PC-3 (cell line): ENCODE measurements at regions not wholly inside any gene's neighbourhood (a gene's known extent, or its start where the extent isn't known, plus 50 kb on each side); places are given as distances from the start of the nearest gene placed in this dataset.

Experiments
- ATAC-seq: fragments of 200-7000 bp; cut with Tn5 transposase; 2 replicates; pipeline ENCODE4 v1.9.1; 2020; ENCODE audit warnings: mild to moderate bottlenecking, moderate library complexity
- BruUV-seq: library from RNA; stranded (reverse); fragments of 400-500 nt; replicated peaks from 2 replicates; lab custom pipeline; 2021; lab: Mats Ljungman, UMichigan
- CTCF ChIA-PET: fragments of 300-600 bp; sonication (Branson Sonifier 250); formaldehyde crosslinking; loops from one replicate; lab custom pipeline; 2022; ENCODE audit warnings: antibody characterized with exemption; lab: Charles Lee
- POLR2A ChIA-PET: fragments of 300-600 bp; sonication (Branson Sonifier 250); formaldehyde crosslinking; loops from one replicate; lab custom pipeline; 2022; ENCODE audit warnings: antibody characterized with exemption; ENCODE audit not compliant: unreplicated experiment; lab: Charles Lee
- DNase-seq: peaks from one replicate; pipeline ENCODE4 v3.0.0-alpha.2; 2015
- H2AFZ ChIP-seq: fragments of 300-600 bp; sonication (generic); 2 replicates; pipeline ENCODE4 v1.6.0; 2016; ENCODE audit warnings: antibody characterized with exemption, low read length
- H3F3A ChIP-seq: fragments of 300-600 bp; sonication (generic); one replicate; pipeline ENCODE4 v1.6.0; 2017; ENCODE audit warnings: antibody characterized with exemption, low read length, control low read depth, mild to moderate bottlenecking; ENCODE audit not compliant: unreplicated experiment
- H3K27ac ChIP-seq: fragments of 300-600 bp; sonication (generic); 2 replicates; pipeline ENCODE4 v1.5.1; 2016; ENCODE audit warnings: mild to moderate bottlenecking, low read length
- H3K27me3 ChIP-seq: fragments of 300-600 bp; sonication (generic); 2 replicates; pipeline ENCODE4 v1.6.1; 2016; ENCODE audit warnings: low read length, mixed read lengths
- H3K36me3 ChIP-seq: fragments of 300-600 bp; sonication (generic); 2 replicates; pipeline ENCODE4 v1.6.1; 2016; ENCODE audit warnings: low read depth, mixed run types, low read length, mixed read lengths
- H3K4me1 ChIP-seq: fragments of 300-600 bp; sonication (generic); 2 replicates; pipeline ENCODE4 v1.5.1; 2016; ENCODE audit warnings: low read length; ENCODE audit not compliant: insufficient read depth
- H3K4me2 ChIP-seq: fragments of 300-600 bp; sonication (generic); 2 replicates; pipeline ENCODE4 v1.6.0; 2016; ENCODE audit warnings: low read length
- H3K4me3 ChIP-seq: fragments of 300-600 bp; sonication (generic); 2 replicates; pipeline ENCODE4 v1.5.1; 2016; ENCODE audit warnings: mild to moderate bottlenecking, low read length, mixed read lengths
- H3K79me2 ChIP-seq: fragments of 300-600 bp; sonication (generic); 2 replicates; pipeline ENCODE4 v1.6.1; 2017; ENCODE audit warnings: low read length, mixed read lengths
- H3K9ac ChIP-seq: fragments of 300-600 bp; sonication (generic); 2 replicates; pipeline ENCODE4 v1.6.0; 2016; ENCODE audit warnings: mild to moderate bottlenecking, low read length
- H3K9me2 ChIP-seq: fragments of 300-600 bp; sonication (generic); replicated peaks from 2 replicates; pipeline ENCODE4 v1.6.1; 2016; ENCODE audit warnings: mixed run types, low read length, mixed read lengths
- H3K9me3 ChIP-seq: fragments of 300-600 bp; sonication (generic); 2 replicates; pipeline ENCODE4 v1.6.1; 2016; ENCODE audit warnings: low read length, mixed read lengths
- H4K20me1 ChIP-seq: fragments of 300-600 bp; sonication (generic); 2 replicates; pipeline ENCODE4 v1.6.1; 2016; ENCODE audit warnings: low read length, mixed read lengths
- CTCF ChIP-seq: fragments of 300-600 bp; sonication (generic); conservative IDR thresholded peaks from 2 replicates; pipeline ENCODE4 v1.5.1; 2017; ENCODE audit warnings: antibody characterized with exemption, low read depth, mild to moderate bottlenecking, low read length
- EZH2 ChIP-seq: fragments of 300-600 bp; sonication (generic); IDR thresholded peaks from one replicate; pipeline ENCODE4 v1.6.1; 2017; ENCODE audit warnings: antibody characterized with exemption, mild to moderate bottlenecking, low read length; ENCODE audit not compliant: unreplicated experiment
- EZH2phosphoT487 ChIP-seq: fragments of 300-600 bp; sonication (generic); IDR thresholded peaks from 2 replicates; pipeline ENCODE4 v1.6.1; 2018; ENCODE audit warnings: mild to moderate bottlenecking, antibody characterized with exemption, low read length, borderline replicate concordance
- intact Hi-C: fragments of 100-400 bp; cut with micrococcal nuclease; formaldehyde crosslinking; loops from 2 replicates; pipeline ENCODE4 v1.9.0; 2023

DNA sequence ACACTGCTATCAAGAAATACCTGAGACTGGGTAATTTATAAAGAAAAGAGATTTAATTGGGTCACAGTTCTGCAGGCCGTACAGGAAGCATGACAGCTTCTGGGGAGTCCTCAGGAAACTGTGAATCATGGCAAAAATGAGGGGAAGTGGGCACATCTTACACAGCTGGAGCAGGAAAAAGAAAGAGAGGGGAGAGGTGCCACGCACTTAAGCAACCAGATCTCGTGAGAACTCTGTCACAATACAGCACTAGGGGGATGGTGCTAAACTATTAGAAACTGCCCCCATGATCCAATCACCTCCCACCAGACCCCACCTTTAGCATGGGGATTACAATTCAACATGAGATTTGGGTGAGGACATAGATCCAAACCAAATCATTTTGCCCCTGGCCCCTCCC lies 105.5 kb upstream of the CPLX2 start:
- no peaks in the 10 kb centered on the region for H3K36me3 ChIP-seq
- H2AFZ ChIP-seq = no peak overlapping the region
- no peaks in the 10 kb centered on the region for H4K20me1 ChIP-seq
- ATAC-seq = no peak
- intact Hi-C loops = no loop called here
- no peak overlapping the region for H3K4me2 ChIP-seq
- ChIA-PET CTCF (no interaction called here), POLR2A (no interaction called here)
- H3K9ac ChIP-seq = no peak overlapping the region
- no peaks in the 10 kb centered on the region for H3K9me3 ChIP-seq
- H3K79me2 ChIP-seq = no peaks in the 10 kb centered on the region
- no peak for DNase-seq
- H3K4me1 ChIP-seq = no peaks in the 10 kb centered on the region
- no TSS peak for BruUV-seq
- no peak for TF ChIP-seq EZH2phosphoT487
- TF ChIP-seq CTCF = no peak
- TF ChIP-seq EZH2 = no peak
- no peaks in the 10 kb centered on the region for H3F3A ChIP-seq
- H3K27ac ChIP-seq = no peak overlapping the region
- no peaks in the 10 kb centered on the region for H3K27me3 ChIP-seq
- H3K4me3 ChIP-seq = no peak overlapping the region
- H3K9me2 ChIP-seq = no peaks in the 10 kb centered on the region

DNA sequence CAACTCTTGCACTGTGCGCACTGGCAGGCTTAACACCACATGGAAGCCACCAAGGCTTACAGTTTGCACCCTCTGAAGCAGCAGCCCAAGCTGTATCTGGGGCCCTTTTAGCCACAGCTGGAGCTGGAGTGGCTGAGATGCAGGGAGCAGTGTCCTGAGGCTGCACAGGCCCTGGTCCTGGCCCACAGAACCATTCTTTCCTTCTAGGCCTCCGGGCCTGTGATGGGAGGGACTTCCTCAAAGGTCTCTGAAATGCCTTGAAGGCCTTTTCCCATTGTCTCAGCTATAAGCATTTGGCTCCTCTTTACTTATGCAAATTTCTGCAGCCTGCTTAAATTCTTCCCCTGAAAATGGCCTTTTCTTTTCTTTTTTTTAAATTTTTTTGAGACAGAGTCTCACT lies 104.4 kb upstream of the CPLX2 start:
- Histone ChIP-seq H3K9ac (no peak overlapping the region), H3F3A (no peaks in the 10 kb centered on the region), H3K4me2 (no peak overlapping the region), H4K20me1 (no peaks in the 10 kb centered on the region), H3K27me3 (no peaks in the 10 kb centered on the region), H3K27ac (no peak overlapping the region), H3K9me3 (no peaks in the 10 kb centered on the region), H3K4me3 (no peak overlapping the region), H3K9me2 (no peaks in the 10 kb centered on the region), H2AFZ (no peak overlapping the region), H3K4me1 (no peaks in the 10 kb centered on the region), H3K79me2 (no peaks in the 10 kb centered on the region), H3K36me3 (no peaks in the 10 kb centered on the region)
- no peak for DNase-seq
- POLR2A ChIA-PET = interaction anchor here (0.6 kb wide), 1 partner anchor 13 kb away, joined by 7 read pairs; no protein-coding TSS in a partner anchor
- CTCF ChIA-PET = no interaction called here
- intact Hi-C loops = no loop called here
- TF ChIP-seq CTCF = no peak
- TF ChIP-seq EZH2 = no peak
- TF ChIP-seq EZH2phosphoT487 = no peak
- BruUV-seq = no TSS peak
- no peak for ATAC-seq

DNA sequence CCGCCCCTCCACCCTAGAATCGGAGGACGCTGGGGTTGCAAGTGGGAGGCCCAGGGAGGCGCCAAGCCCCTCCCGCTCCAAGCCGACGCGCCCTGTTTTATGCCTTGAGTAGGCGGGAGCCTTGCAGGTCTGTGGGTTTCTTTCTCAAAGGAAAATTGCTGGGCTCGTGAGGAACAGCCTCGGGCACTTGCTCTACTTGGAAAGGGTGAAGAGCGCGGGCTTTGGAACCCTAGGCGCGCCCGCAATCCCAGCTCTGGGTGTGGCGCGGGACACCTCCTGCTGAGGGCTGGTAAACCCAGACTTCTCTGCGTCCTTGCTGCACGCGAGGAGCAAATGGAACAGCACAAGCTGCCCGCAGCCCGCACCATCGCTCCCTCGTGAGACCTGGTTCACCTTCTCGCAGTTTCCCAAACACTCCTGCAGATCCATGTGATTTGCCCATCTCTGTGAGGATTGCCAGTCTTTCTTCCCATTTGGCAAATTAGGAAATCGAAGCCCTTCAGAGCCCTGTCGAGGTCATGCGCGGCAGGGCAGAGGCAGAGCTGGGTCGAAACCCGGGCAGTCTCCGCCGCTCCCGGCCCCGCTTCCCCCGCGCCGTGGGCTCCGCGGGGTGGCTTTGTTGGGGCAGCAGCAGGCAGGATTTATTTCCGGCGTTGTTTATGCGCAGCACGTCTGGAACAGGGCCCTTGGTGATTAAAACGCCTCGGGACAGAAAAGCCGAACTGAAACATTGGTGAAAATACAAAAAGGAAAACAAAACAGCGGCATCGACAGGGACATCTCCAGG lies 98.4 kb upstream of the CPLX2 start:
- no peak overlapping the region for H3K9ac ChIP-seq
- H4K20me1 ChIP-seq = no peaks in the 10 kb centered on the region
- no peak for DNase-seq
- no peak overlapping the region for H2AFZ ChIP-seq
- no peaks in the 10 kb centered on the region for H3K36me3 ChIP-seq
- no peak overlapping the region for H3K4me3 ChIP-seq
- no peaks in the 10 kb centered on the region for H3K27me3 ChIP-seq
- H3K27ac ChIP-seq = no peak overlapping the region
- POLR2A ChIA-PET = no interaction called here
- CTCF ChIA-PET = no interaction called here
- no peaks in the 10 kb centered on the region for H3K4me1 ChIP-seq
- H3F3A ChIP-seq = no peaks in the 10 kb centered on the region
- H3K9me3 ChIP-seq = no peaks in the 10 kb centered on the region
- TF ChIP-seq CTCF = no peak
- no peak for TF ChIP-seq EZH2
- TF ChIP-seq EZH2phosphoT487 = no peak
- no peaks in the 10 kb centered on the region for H3K79me2 ChIP-seq
- H3K4me2 ChIP-seq = no peak overlapping the region
- intact Hi-C loops = no loop called here
- no TSS peak for BruUV-seq
- H3K9me2 ChIP-seq = no peaks in the 10 kb centered on the region
- ATAC-seq = no peak
